WTC11 (cell line): ENCODE measurements at regions not wholly inside any gene's neighbourhood (a gene's known extent, or its start where the extent isn't known, plus 50 kb on each side); places are given as distances from the start of the nearest gene placed in this dataset.

ENCODE experiments used
- ATAC-seq: fragments of 200-7000 bp; cut with Tn5 transposase; 2 replicates; pipeline ENCODE4 v1.10.0; 2021; ENCODE audit warnings: mild to moderate bottlenecking, moderate library complexity
- CTCF ChIA-PET: fragments of 300-600 bp; sonication (Branson Sonifier 250); formaldehyde crosslinking; loops from one replicate; lab custom pipeline; 2021; ENCODE audit warnings: antibody characterized with exemption; lab: Charles Lee
- POLR2A ChIA-PET: fragments of 350-600 bp; sonication (Branson Sonifier 250); formaldehyde crosslinking; loops from one replicate; lab custom pipeline; 2021; ENCODE audit warnings: antibody characterized with exemption; lab: Charles Lee
- DNase-seq: peaks from one replicate; pipeline ENCODE4 v3.0.0; 2021; ENCODE audit warnings: low spot score
- H3K27ac Mint-ChIP-seq: 2 replicates; pipeline ENCODE4 v1.8.0; 2021; ENCODE audit warnings: mixed read lengths
- H3K27me3 Mint-ChIP-seq: 2 replicates; pipeline ENCODE4 v1.8.0; 2021; ENCODE audit warnings: low read depth, mild to moderate bottlenecking, moderate library complexity, mixed read lengths
- H3K36me3 Mint-ChIP-seq: 2 replicates; pipeline ENCODE4 v1.8.0; 2021; ENCODE audit warnings: mixed read lengths
- H3K4me1 Mint-ChIP-seq: 2 replicates; pipeline ENCODE4 v1.8.0; 2022; ENCODE audit warnings: mixed read lengths
- H3K4me3 Mint-ChIP-seq: 2 replicates; pipeline ENCODE4 v1.8.0; 2021; ENCODE audit warnings: mild to moderate bottlenecking, moderate library complexity, mixed read lengths
- H3K9me3 Mint-ChIP-seq: 2 replicates; pipeline ENCODE4 v1.8.0; 2021; ENCODE audit warnings: mixed read lengths
- ATF1 ChIP-seq: sonication (generic); formaldehyde crosslinking; IDR thresholded peaks from 2 replicates; pipeline ENCODE4 v1.8.1; 2023; ENCODE audit warnings: mild to moderate bottlenecking, moderate library complexity, missing genetic modification reagents
- E2F5 ChIP-seq: sonication (generic); formaldehyde crosslinking; IDR thresholded peaks from 2 replicates; pipeline ENCODE4 v1.8.1; 2022; ENCODE audit warnings: mild to moderate bottlenecking, moderate library complexity, missing genetic modification reagents
- EMX1 ChIP-seq: fragments of 250-450 bp; sonication (Bioruptor Pico); IDR thresholded peaks from 2 replicates; pipeline ENCODE4 v1.8.0; 2021; ENCODE audit warnings: mild to moderate bottlenecking
- ETV6 ChIP-seq: sonication (generic); formaldehyde crosslinking; IDR thresholded peaks from 2 replicates; pipeline ENCODE4 v1.8.1; 2022; ENCODE audit warnings: mild to moderate bottlenecking, missing genetic modification reagents
- GTF2I ChIP-seq: fragments of 250-450 bp; sonication (Bioruptor Pico); conservative IDR thresholded peaks from 2 replicates; pipeline ENCODE4 v1.4.0; 2021; ENCODE audit warnings: mild to moderate bottlenecking
- NR2C2 ChIP-seq: sonication (generic); formaldehyde crosslinking; IDR thresholded peaks from 2 replicates; pipeline ENCODE4 v1.8.0; 2022; ENCODE audit warnings: mild to moderate bottlenecking, missing genetic modification reagents
- RELA ChIP-seq: sonication (generic); formaldehyde crosslinking; IDR thresholded peaks from 2 replicates; pipeline ENCODE4 v1.8.1; 2022; ENCODE audit warnings: missing genetic modification reagents, mild to moderate bottlenecking, borderline replicate concordance
- SMAD4 ChIP-seq: sonication (generic); formaldehyde crosslinking; IDR thresholded peaks from 2 replicates; pipeline ENCODE4 v1.8.0; 2022; ENCODE audit warnings: mild to moderate bottlenecking, missing genetic modification reagents
- SOX15 ChIP-seq: fragments of 250-450 bp; sonication (Bioruptor Pico); IDR thresholded peaks from 2 replicates; pipeline ENCODE4 v1.9.0; 2021; ENCODE audit warnings: mild to moderate bottlenecking
- USF1 ChIP-seq: sonication (generic); formaldehyde crosslinking; IDR thresholded peaks from 2 replicates; pipeline ENCODE4 v1.8.0; 2022; ENCODE audit warnings: mild to moderate bottlenecking, missing genetic modification reagents
- ZBTB21 ChIP-seq: sonication (generic); formaldehyde crosslinking; IDR thresholded peaks from 2 replicates; pipeline ENCODE4 v1.8.1; 2023; ENCODE audit warnings: mild to moderate bottlenecking, missing genetic modification reagents, borderline replicate concordance
- ZBTB43 ChIP-seq: sonication (generic); formaldehyde crosslinking; IDR thresholded peaks from 2 replicates; pipeline ENCODE4 v1.8.1; 2023; ENCODE audit warnings: mild to moderate bottlenecking, missing genetic modification reagents
- ZNF121 ChIP-seq: sonication (generic); formaldehyde crosslinking; IDR thresholded peaks from 2 replicates; pipeline ENCODE4 v1.8.0; 2023; ENCODE audit warnings: missing genetic modification reagents
- ZNF138 ChIP-seq: sonication (generic); formaldehyde crosslinking; conservative IDR thresholded peaks from 2 replicates; pipeline ENCODE4 v1.8.1; 2022; ENCODE audit warnings: mild to moderate bottlenecking, moderate library complexity, missing genetic modification reagents
- ZNF263 ChIP-seq: sonication (generic); formaldehyde crosslinking; IDR thresholded peaks from 2 replicates; pipeline ENCODE4 v1.8.1; 2022; ENCODE audit warnings: low read depth, mild to moderate bottlenecking, moderate library complexity, missing genetic modification reagents
- ZNF671 ChIP-seq: fragments of 250-450 bp; sonication (Bioruptor Pico); IDR thresholded peaks from 2 replicates; pipeline ENCODE4 v1.8.0; 2021; ENCODE audit warnings: mild to moderate bottlenecking
- TF ChIP-seq, protein P1 (sequence below): sonication (generic); formaldehyde crosslinking; IDR thresholded peaks from 2 replicates; pipeline ENCODE4 v1.8.1; 2023; ENCODE audit warnings: mild to moderate bottlenecking, missing genetic modification reagents, borderline replicate concordance
- TF ChIP-seq, protein P2 (sequence below): sonication (generic); formaldehyde crosslinking; IDR thresholded peaks from 2 replicates; pipeline ENCODE4 v1.8.0; 2022; ENCODE audit warnings: mild to moderate bottlenecking, missing genetic modification reagents
- TF ChIP-seq, protein P3 (sequence below): fragments of 200-600 bp; IDR thresholded peaks from 2 replicates; pipeline ENCODE4 v1.8.0; 2022; ENCODE audit warnings: antibody characterized with exemption
- TF ChIP-seq, protein P4 (sequence below): sonication (generic); formaldehyde crosslinking; IDR thresholded peaks from 2 replicates; pipeline ENCODE4 v1.8.0; 2022; ENCODE audit warnings: mild to moderate bottlenecking, missing genetic modification reagents

GRCh38 chr11:31960126-31960525 lies 130.7 kb upstream of the RCN1 start:
- no peaks in the 10 kb centered on the region for H3K36me3 Mint-ChIP-seq
- no peak overlapping the region for H3K4me3 Mint-ChIP-seq
- ATAC-seq (no peak), DNase-seq (no peak)
- peaks cover 9% of the 10 kb centered on the region; the same call in 1 of the 2 replicates for H3K27me3 Mint-ChIP-seq
- CTCF ChIA-PET, result interaction anchor here (0.5 to 0.8 kb wide), 4 partner anchors 14 to 162 kb away, joined by 3 to 4 read pairs (median 3); no protein-coding TSS in a partner anchor
- H3K27ac Mint-ChIP-seq, result no peak overlapping the region
- POLR2A ChIA-PET, result no interaction called here
- peaks cover 6% of the 10 kb centered on the region for H3K4me1 Mint-ChIP-seq
- TF ChIP-seq E2F5 (no peak), ZNF138 (CRISPR knock-in tag) (no peak), NR2C2 (CRISPR knock-in tag) (no peak), SMAD4 (CRISPR knock-in tag) (no peak), ZNF671 (CRISPR knock-in tag) (no peak), GTF2I (CRISPR knock-in tag) (no peak), SOX15 (CRISPR knock-in tag) (no peak), ATF1 (CRISPR knock-in tag) (no peak), ZNF263 (CRISPR knock-in tag) (no peak)
- TF ChIP-seq, protein P1, sequence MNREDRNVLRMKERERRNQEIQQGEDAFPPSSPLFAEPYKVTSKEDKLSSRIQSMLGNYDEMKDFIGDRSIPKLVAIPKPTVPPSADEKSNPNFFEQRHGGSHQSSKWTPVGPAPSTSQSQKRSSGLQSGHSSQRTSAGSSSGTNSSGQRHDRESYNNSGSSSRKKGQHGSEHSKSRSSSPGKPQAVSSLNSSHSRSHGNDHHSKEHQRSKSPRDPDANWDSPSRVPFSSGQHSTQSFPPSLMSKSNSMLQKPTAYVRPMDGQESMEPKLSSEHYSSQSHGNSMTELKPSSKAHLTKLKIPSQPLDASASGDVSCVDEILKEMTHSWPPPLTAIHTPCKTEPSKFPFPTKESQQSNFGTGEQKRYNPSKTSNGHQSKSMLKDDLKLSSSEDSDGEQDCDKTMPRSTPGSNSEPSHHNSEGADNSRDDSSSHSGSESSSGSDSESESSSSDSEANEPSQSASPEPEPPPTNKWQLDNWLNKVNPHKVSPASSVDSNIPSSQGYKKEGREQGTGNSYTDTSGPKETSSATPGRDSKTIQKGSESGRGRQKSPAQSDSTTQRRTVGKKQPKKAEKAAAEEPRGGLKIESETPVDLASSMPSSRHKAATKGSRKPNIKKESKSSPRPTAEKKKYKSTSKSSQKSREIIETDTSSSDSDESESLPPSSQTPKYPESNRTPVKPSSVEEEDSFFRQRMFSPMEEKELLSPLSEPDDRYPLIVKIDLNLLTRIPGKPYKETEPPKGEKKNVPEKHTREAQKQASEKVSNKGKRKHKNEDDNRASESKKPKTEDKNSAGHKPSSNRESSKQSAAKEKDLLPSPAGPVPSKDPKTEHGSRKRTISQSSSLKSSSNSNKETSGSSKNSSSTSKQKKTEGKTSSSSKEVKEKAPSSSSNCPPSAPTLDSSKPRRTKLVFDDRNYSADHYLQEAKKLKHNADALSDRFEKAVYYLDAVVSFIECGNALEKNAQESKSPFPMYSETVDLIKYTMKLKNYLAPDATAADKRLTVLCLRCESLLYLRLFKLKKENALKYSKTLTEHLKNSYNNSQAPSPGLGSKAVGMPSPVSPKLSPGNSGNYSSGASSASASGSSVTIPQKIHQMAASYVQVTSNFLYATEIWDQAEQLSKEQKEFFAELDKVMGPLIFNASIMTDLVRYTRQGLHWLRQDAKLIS (CRISPR knock-in tag), result no peak
- no peaks in the 10 kb centered on the region for H3K9me3 Mint-ChIP-seq

DNA sequence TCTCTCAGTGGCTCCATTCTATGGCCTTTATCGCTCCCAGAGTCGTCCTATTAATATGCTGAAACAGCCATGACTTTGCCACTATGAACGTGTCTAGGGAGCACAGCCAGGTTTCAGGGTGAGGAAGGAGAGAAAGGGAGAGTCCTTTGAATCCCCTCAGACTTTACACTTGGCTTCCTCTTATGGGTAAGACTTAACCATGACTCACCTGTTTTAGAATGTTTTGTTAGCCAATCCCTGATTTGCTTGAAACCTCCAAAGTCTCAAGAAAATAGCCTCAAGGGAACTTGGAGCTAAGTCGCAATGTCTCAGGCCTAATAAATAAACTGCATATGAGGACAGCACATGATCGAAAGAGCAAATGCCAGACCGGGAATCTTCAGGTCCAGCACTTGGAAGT lies 131.2 kb upstream of the RCN1 start:
- no peak overlapping the region for H3K4me3 Mint-ChIP-seq
- POLR2A ChIA-PET, result no interaction called here
- H3K9me3 Mint-ChIP-seq, result no peaks in the 10 kb centered on the region
- H3K4me1 Mint-ChIP-seq, result peaks cover 6% of the 10 kb centered on the region
- CTCF ChIA-PET, result interaction anchor here (0.7 to 2.2 kb wide), 5 partner anchors 83 to 161 kb away, joined by 3 to 17 read pairs (median 6); no protein-coding TSS in a partner anchor
- H3K27me3 Mint-ChIP-seq, result peaks cover 12% of the 10 kb centered on the region
- DNase-seq (no peak), ATAC-seq (no peak)
- no peak overlapping the region for H3K27ac Mint-ChIP-seq
- no peaks in the 10 kb centered on the region for H3K36me3 Mint-ChIP-seq
- TF ChIP-seq USF1 (CRISPR knock-in tag) (no peak), ZBTB21 (CRISPR knock-in tag) (no peak)
- TF ChIP-seq, all 79 proteins: peak for 0

GRCh38 chr11:31958076-31958735 lies 132.7 kb upstream of the RCN1 start:
- ChIA-PET CTCF (interaction anchor here (0.5 to 3.1 kb wide), 86 partner anchors 8 to 851 kb away, joined by 3 to 47 read pairs (median 4); partner anchors contain the start of genes DCDC1 and DNAJC24), POLR2A (interaction anchor here (1.0 kb wide), 1 partner anchor 151 kb away, joined by 3 read pairs; no protein-coding TSS in a partner anchor)
- Mint-ChIP-seq H3K9me3 (no peaks in the 10 kb centered on the region), H3K4me3 (no peak overlapping the region), H3K36me3 (no peaks in the 10 kb centered on the region), H3K4me1 (peaks cover 6% of the 10 kb centered on the region), H3K27ac (no peak overlapping the region), H3K27me3 (peaks cover 12% of the 10 kb centered on the region)
- DNase-seq (peak; percentile 90), ATAC-seq (peak; percentile 90)
- TF ChIP-seq, protein P2, sequence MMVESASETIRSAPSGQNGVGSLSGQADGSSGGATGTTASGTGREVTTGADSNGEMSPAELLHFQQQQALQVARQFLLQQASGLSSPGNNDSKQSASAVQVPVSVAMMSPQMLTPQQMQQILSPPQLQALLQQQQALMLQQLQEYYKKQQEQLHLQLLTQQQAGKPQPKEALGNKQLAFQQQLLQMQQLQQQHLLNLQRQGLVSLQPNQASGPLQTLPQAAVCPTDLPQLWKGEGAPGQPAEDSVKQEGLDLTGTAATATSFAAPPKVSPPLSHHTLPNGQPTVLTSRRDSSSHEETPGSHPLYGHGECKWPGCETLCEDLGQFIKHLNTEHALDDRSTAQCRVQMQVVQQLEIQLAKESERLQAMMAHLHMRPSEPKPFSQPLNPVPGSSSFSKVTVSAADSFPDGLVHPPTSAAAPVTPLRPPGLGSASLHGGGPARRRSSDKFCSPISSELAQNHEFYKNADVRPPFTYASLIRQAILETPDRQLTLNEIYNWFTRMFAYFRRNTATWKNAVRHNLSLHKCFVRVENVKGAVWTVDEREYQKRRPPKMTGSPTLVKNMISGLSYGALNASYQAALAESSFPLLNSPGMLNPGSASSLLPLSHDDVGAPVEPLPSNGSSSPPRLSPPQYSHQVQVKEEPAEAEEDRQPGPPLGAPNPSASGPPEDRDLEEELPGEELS (CRISPR knock-in tag), result no peak
- peak; percentile 58; the same call in 1 of the 2 replicates for TF ChIP-seq ETV6 (CRISPR knock-in tag)
- 0 out of 2 replicates have a peak, but pooled peaks have one; percentile 18 for TF ChIP-seq ZNF121 (CRISPR knock-in tag)
- no peak for TF ChIP-seq ZBTB43
- no peak for TF ChIP-seq RELA (CRISPR knock-in tag)
- TF ChIP-seq, protein P3, sequence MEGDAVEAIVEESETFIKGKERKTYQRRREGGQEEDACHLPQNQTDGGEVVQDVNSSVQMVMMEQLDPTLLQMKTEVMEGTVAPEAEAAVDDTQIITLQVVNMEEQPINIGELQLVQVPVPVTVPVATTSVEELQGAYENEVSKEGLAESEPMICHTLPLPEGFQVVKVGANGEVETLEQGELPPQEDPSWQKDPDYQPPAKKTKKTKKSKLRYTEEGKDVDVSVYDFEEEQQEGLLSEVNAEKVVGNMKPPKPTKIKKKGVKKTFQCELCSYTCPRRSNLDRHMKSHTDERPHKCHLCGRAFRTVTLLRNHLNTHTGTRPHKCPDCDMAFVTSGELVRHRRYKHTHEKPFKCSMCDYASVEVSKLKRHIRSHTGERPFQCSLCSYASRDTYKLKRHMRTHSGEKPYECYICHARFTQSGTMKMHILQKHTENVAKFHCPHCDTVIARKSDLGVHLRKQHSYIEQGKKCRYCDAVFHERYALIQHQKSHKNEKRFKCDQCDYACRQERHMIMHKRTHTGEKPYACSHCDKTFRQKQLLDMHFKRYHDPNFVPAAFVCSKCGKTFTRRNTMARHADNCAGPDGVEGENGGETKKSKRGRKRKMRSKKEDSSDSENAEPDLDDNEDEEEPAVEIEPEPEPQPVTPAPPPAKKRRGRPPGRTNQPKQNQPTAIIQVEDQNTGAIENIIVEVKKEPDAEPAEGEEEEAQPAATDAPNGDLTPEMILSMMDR, result peak; percentile 90
- TF ChIP-seq EMX1 (CRISPR knock-in tag), result no peak
- TF ChIP-seq, protein P4, sequence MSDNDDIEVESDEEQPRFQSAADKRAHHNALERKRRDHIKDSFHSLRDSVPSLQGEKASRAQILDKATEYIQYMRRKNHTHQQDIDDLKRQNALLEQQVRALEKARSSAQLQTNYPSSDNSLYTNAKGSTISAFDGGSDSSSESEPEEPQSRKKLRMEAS (CRISPR knock-in tag), result 0 out of 2 replicates have a peak, but pooled peaks have one; percentile 34
